A549 (cell line): ENCODE measurements at regions not wholly inside any gene's neighbourhood (a gene's known extent, or its start where the extent isn't known, plus 50 kb on each side); places are given as distances from the start of the nearest gene placed in this dataset.

ENCODE experiments used
- JUNB ChIP-seq: fragments of >200 bp; sonication (Bioruptor Twin); formaldehyde crosslinking; IDR thresholded peaks from 2 replicates; pipeline ENCODE4 v1.6.1; 2016
- KDM5A ChIP-seq: fragments of 200-600 bp; sonication (generic); IDR thresholded peaks from 2 replicates; pipeline ENCODE4 v1.6.1; 2016; ENCODE audit warnings: antibody characterized with exemption, mild to moderate bottlenecking
- NFE2L2 ChIP-seq: fragments of 150-350 bp; conservative IDR thresholded peaks from 2 replicates; pipeline ENCODE4 v1.6.1; 2014; ENCODE audit warnings: low read length
- ZFP36 ChIP-seq: fragments of 450-650 bp; IDR thresholded peaks from 2 replicates; pipeline ENCODE4 v1.6.1; 2014; ENCODE audit warnings: borderline replicate concordance; ENCODE audit not compliant: partially characterized antibody
- ZNF302 ChIP-seq: fragments of 250-450 bp; sonication (Bioruptor Pico); IDR thresholded peaks from 2 replicates; pipeline ENCODE4 v1.9.0; 2021; ENCODE audit warnings: inconsistent platforms, mild to moderate bottlenecking, moderate library complexity
- TF ChIP-seq, protein P1 (sequence below): fragments of >200 bp; sonication (Bioruptor Twin); formaldehyde crosslinking; IDR thresholded peaks from 3 replicates; pipeline ENCODE4 v1.5.1; 2016

DNA sequence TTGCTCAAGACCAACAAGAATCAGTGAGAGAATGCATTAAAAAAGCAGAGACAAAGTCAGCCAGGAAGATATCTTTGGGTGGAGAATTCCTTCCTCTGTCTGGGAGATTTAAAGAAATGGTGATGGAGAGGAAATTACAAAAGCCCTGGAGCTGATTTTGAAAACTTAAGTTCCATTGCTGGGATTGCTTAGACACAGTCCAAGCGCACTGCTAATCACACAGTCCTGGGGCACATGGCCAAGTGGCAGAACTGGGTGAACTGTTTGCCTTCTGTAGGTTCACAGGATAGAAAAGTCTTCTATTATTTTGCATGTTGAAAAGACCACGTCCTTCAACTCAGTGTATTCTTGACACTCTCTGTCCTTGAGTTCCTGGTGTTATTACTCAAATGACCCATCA is 284.9 kb upstream of the FBXL7 start:
- no peak for TF ChIP-seq KDM5A
- no peak for TF ChIP-seq ZFP36
- TF ChIP-seq, protein P1, sequence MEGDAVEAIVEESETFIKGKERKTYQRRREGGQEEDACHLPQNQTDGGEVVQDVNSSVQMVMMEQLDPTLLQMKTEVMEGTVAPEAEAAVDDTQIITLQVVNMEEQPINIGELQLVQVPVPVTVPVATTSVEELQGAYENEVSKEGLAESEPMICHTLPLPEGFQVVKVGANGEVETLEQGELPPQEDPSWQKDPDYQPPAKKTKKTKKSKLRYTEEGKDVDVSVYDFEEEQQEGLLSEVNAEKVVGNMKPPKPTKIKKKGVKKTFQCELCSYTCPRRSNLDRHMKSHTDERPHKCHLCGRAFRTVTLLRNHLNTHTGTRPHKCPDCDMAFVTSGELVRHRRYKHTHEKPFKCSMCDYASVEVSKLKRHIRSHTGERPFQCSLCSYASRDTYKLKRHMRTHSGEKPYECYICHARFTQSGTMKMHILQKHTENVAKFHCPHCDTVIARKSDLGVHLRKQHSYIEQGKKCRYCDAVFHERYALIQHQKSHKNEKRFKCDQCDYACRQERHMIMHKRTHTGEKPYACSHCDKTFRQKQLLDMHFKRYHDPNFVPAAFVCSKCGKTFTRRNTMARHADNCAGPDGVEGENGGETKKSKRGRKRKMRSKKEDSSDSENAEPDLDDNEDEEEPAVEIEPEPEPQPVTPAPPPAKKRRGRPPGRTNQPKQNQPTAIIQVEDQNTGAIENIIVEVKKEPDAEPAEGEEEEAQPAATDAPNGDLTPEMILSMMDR = no peak
- no peak for TF ChIP-seq JUNB
- TF ChIP-seq ZNF302 (CRISPR knock-in tag) = no peak
- no peak for TF ChIP-seq NFE2L2
